HG03558 (cell line): ENCODE measurements at regions not wholly inside any gene's neighbourhood (a gene's known extent, or its start where the extent isn't known, plus 50 kb on each side); places are given as distances from the start of the nearest gene placed in this dataset.

Experiments
- ATAC-seq: cut with Tn5 transposase; IDR thresholded peaks from one replicate; pipeline ENCODE4 v1.9.1; 2021; ENCODE audit warnings: moderate number of reproducible peaks; ENCODE audit not compliant: unreplicated experiment; ENCODE audit errors: extremely low read depth

- no peak for ATAC-seq
Measured at GRCh38 chr5:126357585-126358342, 65.4 kb upstream of the GRAMD2B start.

- ATAC-seq: peak; percentile 80
Measured at GRCh38 chr5:126358525-126358924, 64.7 kb upstream of the GRAMD2B start.

GRCh38 chr5:126359884-126360283 lies 63.3 kb upstream of the GRAMD2B start:
- no peak for ATAC-seq

GRCh38 chr5:126360467-126360866 lies 62.7 kb upstream of the GRAMD2B start:
- ATAC-seq: no peak

DNA sequence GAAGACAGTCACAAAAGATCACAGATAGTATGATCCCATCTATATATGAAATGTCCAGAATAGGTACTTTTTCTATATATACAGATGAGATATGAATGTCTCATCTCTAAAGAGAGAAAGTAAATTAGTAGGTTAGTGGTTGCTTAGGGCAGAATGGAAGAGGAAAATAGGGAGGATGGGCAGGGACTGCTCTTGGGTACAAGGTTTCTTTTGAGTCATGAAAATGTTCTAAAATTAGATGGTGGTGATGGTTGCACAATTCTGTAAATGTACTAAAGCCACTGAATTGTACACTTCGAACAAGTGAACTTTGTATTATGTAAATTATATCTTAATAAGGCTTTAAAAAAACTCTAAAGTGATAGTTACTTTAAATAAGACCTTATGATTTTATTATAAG lies 59.6 kb upstream of the GRAMD2B start:
- ATAC-seq: no peak

DNA sequence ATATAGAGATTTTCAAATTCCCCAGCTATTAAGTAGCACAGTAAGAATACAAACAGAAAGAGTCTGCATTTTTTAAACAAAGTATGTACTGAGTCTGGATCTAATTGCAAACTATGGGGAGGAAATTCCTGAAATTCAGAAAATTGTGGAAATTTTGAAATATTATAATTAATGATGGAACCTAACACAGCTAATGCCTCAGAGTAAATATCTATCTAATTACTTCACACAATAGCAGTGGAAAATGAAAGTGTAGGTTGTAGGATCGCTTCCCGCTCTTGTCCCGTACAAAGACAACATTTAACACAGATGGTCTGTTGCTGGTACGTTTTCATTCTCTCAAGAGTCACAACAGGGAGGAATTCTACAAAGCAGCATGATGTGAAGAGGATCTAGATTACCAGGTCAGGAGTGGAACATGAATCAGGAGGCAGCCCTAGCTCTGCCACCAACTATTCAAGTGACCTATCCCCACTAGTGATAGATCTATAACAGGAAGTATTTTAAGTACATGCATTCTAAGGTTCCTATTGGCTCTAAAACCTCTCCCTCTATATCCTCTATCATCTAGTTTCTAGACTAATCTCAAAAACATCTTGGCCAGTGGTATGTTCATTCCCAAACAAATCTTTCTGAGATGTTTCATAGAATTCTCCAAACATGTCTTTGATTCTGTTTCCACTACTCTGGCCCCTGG lies 58.9 kb upstream of the GRAMD2B start:
- ATAC-seq: no peak

DNA sequence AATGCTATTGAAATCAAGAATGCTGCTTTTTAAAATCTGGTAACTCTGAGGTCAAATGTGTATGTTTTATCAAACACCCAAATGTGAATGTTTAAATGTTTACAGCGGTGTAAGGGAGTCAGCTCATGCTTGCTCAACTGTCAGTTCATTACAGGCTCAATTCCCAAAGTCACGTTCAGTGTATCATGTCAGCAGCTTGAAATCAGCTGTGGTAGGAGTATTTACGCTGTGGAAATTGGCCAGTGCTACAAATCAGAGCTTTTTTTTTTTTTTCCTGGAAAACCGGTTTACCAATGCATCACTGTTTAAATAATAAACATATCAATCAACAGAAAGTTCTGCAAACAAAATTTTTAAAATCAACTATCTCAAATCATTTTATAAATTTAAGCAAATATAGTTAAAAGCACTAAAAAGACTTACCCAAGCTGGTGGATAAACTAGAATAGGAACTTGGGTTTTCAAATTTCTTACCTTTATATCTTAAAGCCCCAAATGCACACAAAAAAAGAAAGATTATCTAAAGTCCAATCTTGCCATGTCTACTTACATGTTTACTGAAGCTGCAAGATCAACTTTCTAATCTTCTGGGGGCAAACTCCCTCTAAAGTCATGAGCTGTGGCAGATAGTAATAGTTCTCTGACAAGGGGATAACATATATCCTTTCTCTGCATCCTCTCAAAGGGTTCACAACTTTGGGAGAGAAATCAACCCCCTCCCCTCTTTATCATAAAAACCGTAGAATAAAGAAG lies 57.6 kb upstream of the GRAMD2B start:
- no peak for ATAC-seq

GRCh38 chr5:126366199-126366560 lies 57.0 kb upstream of the GRAMD2B start:
- ATAC-seq: no peak

- ATAC-seq: no peak
Measured at GRCh38 chr5:126368239-126368812, 54.9 kb upstream of the GRAMD2B start.

GRCh38 chr5:126369083-126369482 lies 54.1 kb upstream of the GRAMD2B start:
- ATAC-seq: no peak

DNA sequence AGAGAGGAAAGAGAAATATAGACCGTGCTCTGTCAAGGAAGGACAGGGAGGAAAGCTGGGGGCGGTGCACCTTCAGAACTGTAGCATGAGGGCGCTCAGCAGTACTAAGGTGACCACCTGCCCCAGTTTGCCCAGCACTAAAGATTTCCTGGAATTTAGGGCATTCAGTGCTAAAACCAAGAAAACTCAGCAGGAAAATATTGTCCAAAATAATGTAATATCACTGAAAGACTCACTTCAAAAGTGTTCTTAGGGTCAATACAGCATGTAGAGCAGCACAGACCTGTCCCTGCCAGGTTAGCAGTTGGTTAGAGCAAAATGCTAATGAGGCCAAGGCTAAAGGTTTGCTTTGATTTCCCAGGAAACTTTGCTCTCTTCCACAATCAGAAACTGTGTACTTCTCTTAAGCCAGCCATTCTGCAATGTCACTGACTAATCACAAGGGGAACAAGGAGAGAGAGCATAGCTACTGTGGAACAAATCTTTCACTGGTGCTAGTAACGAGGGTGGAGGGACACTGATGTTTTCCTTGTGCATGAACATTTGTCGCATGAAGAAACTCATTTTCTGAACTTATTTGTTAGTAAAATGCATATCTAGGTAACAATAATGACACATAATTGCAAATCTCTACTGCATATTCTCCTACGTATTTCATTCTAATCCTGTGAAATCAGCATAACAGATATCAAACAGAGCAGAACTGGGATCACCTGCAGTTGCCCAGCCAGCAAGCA lies 53.0 kb upstream of the GRAMD2B start:
- ATAC-seq: no peak

DNA sequence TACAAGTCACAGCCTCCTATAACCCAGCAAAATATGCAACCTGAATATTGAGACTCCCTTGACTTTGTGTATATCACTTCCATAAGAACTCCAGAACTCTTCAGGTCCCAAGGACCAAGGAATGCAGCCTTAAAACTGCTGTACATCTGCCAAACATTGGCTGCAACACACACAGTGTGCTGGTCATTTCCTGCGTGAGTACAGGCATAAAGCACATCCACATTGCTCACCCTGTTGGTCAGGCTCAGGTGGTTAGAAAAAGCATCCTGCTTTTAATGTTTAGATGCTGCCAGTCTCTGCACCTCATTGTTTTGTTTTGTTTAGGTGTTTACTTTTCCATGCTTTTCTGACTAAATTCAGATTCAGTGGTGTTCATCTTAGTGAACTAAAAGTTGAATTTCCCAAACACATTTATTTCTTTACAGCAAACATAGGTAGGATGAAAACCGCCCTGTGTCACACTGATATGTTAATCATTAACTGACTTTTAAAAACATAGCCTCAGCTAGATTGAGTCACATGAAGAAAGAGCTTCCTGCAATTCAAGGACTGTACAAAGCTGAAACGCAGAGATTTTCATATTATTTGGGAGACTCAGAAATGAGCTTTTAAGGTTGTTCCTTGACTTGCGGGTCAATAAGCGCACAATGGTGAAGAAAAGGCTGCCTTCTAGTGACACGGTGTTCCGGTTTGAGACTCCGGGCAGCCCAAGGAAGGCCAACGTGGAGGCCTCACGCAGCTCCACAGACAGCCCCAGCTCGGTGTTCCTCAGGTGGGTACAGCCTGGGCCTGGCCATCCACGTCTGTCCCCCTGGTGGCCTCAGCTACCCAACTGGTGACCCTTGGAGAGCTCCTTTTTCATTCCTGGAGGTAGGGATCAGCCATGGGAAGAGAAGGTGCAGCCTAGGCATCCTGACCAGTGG lies 52.2 kb upstream of the GRAMD2B start:
- no peak for ATAC-seq

GRCh38 chr5:126373375-126374108 lies 49.7 kb upstream of the GRAMD2B start:
- ATAC-seq: no peak
